ENCODE measurements at regions not wholly inside any gene's neighbourhood (a gene's known extent, or its start where the extent isn't known, plus 50 kb on each side); places are given as distances from the start of the nearest gene placed in this dataset.

DNA sequence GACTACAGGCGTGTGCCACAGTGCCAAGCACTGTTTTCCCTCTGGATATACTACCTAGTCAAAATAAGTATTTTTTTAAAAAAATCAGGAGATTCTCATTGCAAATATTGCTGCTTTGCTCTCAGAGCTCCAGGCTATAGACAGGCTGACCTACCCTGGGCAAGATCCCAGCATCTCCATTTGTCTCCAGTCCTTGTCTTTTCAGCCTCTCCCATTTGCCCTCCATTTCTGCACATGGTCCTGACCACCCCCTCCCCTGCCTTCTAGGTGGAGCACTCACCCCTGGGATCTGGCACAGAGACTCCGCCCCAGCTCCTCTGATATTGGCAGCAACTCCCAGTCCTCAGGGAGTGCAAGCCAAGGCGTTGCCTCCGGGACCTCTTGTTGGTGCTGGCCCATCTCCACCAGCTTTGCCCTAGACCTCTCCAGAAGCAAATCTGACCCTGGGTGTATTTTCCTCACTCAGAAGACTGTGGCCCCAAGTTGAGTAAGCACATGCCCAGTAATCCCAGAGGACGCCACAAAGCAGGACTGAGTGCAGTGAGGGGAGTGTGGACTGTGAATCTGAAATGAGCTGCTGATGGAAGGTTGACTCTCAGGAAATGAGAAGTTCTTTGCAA, 120.6 kb downstream of the MTPAP start:
- no peak for DNase-seq
- H3K27ac ChIP-seq = no peak overlapping the region
- H3K27me3 ChIP-seq = no peaks in the 10 kb centered on the region
- H3K36me3 ChIP-seq = no peaks in the 10 kb centered on the region
- no peak overlapping the region for H3K4me3 ChIP-seq
- TF ChIP-seq POLR2A (IDR thresholded peaks at IDR 0.05) = no peak
- TF ChIP-seq, protein P1, sequence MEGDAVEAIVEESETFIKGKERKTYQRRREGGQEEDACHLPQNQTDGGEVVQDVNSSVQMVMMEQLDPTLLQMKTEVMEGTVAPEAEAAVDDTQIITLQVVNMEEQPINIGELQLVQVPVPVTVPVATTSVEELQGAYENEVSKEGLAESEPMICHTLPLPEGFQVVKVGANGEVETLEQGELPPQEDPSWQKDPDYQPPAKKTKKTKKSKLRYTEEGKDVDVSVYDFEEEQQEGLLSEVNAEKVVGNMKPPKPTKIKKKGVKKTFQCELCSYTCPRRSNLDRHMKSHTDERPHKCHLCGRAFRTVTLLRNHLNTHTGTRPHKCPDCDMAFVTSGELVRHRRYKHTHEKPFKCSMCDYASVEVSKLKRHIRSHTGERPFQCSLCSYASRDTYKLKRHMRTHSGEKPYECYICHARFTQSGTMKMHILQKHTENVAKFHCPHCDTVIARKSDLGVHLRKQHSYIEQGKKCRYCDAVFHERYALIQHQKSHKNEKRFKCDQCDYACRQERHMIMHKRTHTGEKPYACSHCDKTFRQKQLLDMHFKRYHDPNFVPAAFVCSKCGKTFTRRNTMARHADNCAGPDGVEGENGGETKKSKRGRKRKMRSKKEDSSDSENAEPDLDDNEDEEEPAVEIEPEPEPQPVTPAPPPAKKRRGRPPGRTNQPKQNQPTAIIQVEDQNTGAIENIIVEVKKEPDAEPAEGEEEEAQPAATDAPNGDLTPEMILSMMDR (IDR thresholded peaks at IDR 0.05) = no peak
- H3K4me1 ChIP-seq = no peaks in the 10 kb centered on the region
- intact Hi-C loops (cut with DNase I; ENCODE audit: low total_unique reads) = no loop called here
- no peaks in the 10 kb centered on the region for H3K9me3 ChIP-seq

DNA sequence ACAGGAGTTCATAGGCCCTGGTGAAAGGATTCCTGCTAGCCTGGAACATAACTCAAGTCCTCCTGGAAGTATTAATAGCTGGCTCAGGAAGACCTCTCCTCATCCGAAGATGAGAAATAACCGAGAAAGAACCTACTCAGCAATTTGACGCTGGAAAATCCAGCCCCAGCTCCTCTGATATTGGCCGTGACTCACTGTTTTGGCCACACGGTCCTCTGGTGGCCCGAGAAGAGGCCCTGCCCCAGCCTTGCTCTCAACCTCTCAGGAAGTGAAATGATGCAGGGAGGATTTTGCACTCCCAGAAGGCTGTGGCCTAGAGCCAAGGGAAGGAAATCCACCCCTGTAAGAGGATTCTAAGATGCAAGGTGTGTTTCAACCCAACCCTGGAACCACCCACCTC, 121.6 kb downstream of the MTPAP start:
- intact Hi-C loops (cut with DNase I; ENCODE audit: low total_unique reads) = no loop called here
- no peak overlapping the region for H3K27ac ChIP-seq
- H3K4me3 ChIP-seq = no peak overlapping the region
- H3K4me1 ChIP-seq = no peaks in the 10 kb centered on the region
- no peak for DNase-seq
- H3K9me3 ChIP-seq = no peaks in the 10 kb centered on the region
- TF ChIP-seq, protein P1 (IDR thresholded peaks at IDR 0.05) = no peak
- TF ChIP-seq POLR2A (IDR thresholded peaks at IDR 0.05) = no peak
- no peaks in the 10 kb centered on the region for H3K36me3 ChIP-seq
- no peaks in the 10 kb centered on the region for H3K27me3 ChIP-seq

GRCh38 chr10:30219971-30220751, 128.9 kb downstream of the MTPAP start:
- Histone ChIP-seq H3K27ac (no peak overlapping the region), H3K27me3 (no peaks in the 10 kb centered on the region), H3K4me3 (no peak overlapping the region), H3K36me3 (no peaks in the 10 kb centered on the region), H3K4me1 (no peaks in the 10 kb centered on the region), H3K9me3 (no peaks in the 10 kb centered on the region)
- TF ChIP-seq, protein P1 (IDR thresholded peaks at IDR 0.05) = no peak
- no peak for TF ChIP-seq POLR2A (IDR thresholded peaks at IDR 0.05)
- intact Hi-C loops (cut with DNase I; ENCODE audit: low total_unique reads) = no loop called here
- no peak for DNase-seq

DNA sequence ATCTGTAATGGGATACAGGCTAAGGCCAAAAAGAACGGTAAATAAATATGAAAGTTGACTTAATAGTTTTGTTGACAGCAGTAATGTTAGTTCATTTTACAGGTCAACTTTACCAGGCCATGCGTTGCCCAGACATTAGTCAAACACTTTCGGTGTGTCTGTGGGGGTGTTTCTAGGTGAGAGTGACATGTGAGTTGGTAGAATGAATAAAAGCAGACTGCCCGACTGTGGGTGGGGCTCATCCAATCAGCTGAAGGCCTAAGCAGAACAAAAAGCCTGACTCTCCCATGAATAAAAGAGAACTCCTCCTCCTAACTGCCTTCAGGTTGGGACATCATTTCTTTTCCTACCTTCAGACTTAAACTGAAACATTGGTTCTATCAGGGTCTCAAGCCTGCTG, 132.3 kb downstream of the MTPAP start:
- intact Hi-C loops (cut with DNase I; ENCODE audit: low total_unique reads) = no loop called here

GRCh38 chr10:30215623-30216022, 133.5 kb downstream of the MTPAP start:
- Histone ChIP-seq H3K4me3 (no peak overlapping the region), H3K27ac (peak overlapping the region in 1 of 2 donors; percentile 51)
- DNase-seq = peak in 1 of 2 donors; percentile 35

More for the DNA sequence above, 132.3 kb downstream of the MTPAP start:
- H3K4me3 ChIP-seq = no peak overlapping the region
- no peak overlapping the region for H3K27ac ChIP-seq
- H3K9me3 ChIP-seq = no peaks in the 10 kb centered on the region
- no peak for DNase-seq
- TF ChIP-seq, protein P1 (IDR thresholded peaks at IDR 0.05) = no peak
- no peak for TF ChIP-seq POLR2A (IDR thresholded peaks at IDR 0.05)
- no peaks in the 10 kb centered on the region for H3K4me1 ChIP-seq
- H3K36me3 ChIP-seq = no peaks in the 10 kb centered on the region
- no peaks in the 10 kb centered on the region for H3K27me3 ChIP-seq

More at GRCh38 chr10:30215623-30216022, 133.5 kb downstream of the MTPAP start:
- TF ChIP-seq, protein P1 (IDR thresholded peaks at IDR 0.05) = no peak
- no peak for TF ChIP-seq POLR2A (IDR thresholded peaks at IDR 0.05)
- no peaks in the 10 kb centered on the region for H3K36me3 ChIP-seq
- H3K4me1 ChIP-seq = no peaks in the 10 kb centered on the region
- H3K9me3 ChIP-seq = no peaks in the 10 kb centered on the region
- H3K27me3 ChIP-seq = no peaks in the 10 kb centered on the region
- intact Hi-C loops (cut with DNase I; ENCODE audit: low total_unique reads) = no loop called here

Measured in uterus (tissue), 3 donors.